B cell (primary cell): ENCODE measurements at regions not wholly inside any gene's neighbourhood (a gene's known extent, or its start where the extent isn't known, plus 50 kb on each side); places are given as distances from the start of the nearest gene placed in this dataset.

Experiments used
- ATAC-seq: fragments of 200-7000 bp; cut with Tn5 transposase; one replicate; pipeline ENCODE4 v1.10.0; 2021; ENCODE audit warnings: low read depth, mild to moderate bottlenecking, moderate number of reproducible peaks, moderate library complexity
- CTCF ChIA-PET: fragments of 350-600 bp; sonication (Branson Sonifier 250); formaldehyde crosslinking; loops from one replicate; lab custom pipeline; 2021; ENCODE audit warnings: antibody characterized with exemption, inconsistent platforms; lab: Charles Lee
- POLR2A ChIA-PET: fragments of 350-600 bp; sonication (Branson Sonifier 250); formaldehyde crosslinking; loops from one replicate; lab custom pipeline; 2021; ENCODE audit warnings: antibody characterized with exemption; lab: Charles Lee
- DNase-seq: peaks from one replicate; pipeline ENCODE4 v3.0.0; 2013
- H2AFZ ChIP-seq: 2 replicates; pipeline ENCODE4 v1.6.1; 2012; ENCODE audit warnings: mild to moderate bottlenecking, low read depth, low read length; ENCODE audit not compliant: insufficient read depth, poor library complexity, severe bottlenecking
- H3K27ac ChIP-seq, 2 donors: 1 replicate in 1 of 2; 2 replicates in 1 of 2; pipeline ENCODE4 v1.5.1; 2012 to 2013; ENCODE audit warnings: low read length in 2 of 2, mild to moderate bottlenecking in 2 of 2, moderate library complexity in 1 of 2
- H3K27me3 ChIP-seq, 4 experiments: fragments of 200-600 bp in 1 of 4; sonication (generic) in 1 of 4; replicated peaks in 1 of 4; 1 replicate in 2 of 4; 2 replicates in 2 of 4; pipeline versions ENCODE4 v1.6.1 to v1.7.0; 2013 to 2016; ENCODE audit warnings: low read length in 3 of 4, mild to moderate bottlenecking in 2 of 4, mixed read lengths in 1 of 4, moderate library complexity in 1 of 4; ENCODE audit not compliant: insufficient read depth in 4 of 4, control insufficient read depth in 3 of 4; ENCODE audit errors: control extremely low read depth in 1 of 4
- H3K36me3 ChIP-seq, 2 experiments: replicated peaks in 1 of 2; 1 replicate in 1 of 2; 2 replicates in 1 of 2; pipeline versions ENCODE4 v1.6.1 to v1.7.1; 2013; ENCODE audit warnings: low read length in 1 of 2; ENCODE audit not compliant: insufficient read depth in 2 of 2, control insufficient read depth in 1 of 2; ENCODE audit errors: control extremely low read depth in 1 of 2, extremely low read depth in 1 of 2
- H3K4me1 ChIP-seq, 2 donors: fragments of 200-600 bp in 1 of 2; sonication (generic) in 1 of 2; 1 replicate in 1 of 2; 2 replicates in 1 of 2; pipeline versions ENCODE4 v1.5.1 to v1.6.1; 2013 to 2017; ENCODE audit warnings: low read length in 2 of 2; ENCODE audit not compliant: control insufficient read depth in 2 of 2, insufficient read depth in 2 of 2
- H3K4me2 ChIP-seq: replicated peaks from 2 replicates; pipeline ENCODE3; 2012; ENCODE audit warnings: mild to moderate bottlenecking, low read depth, low read length; ENCODE audit not compliant: poor library complexity, severe bottlenecking
- H3K4me3 ChIP-seq, 5 experiments: fragments of 200-600 bp in 1 of 5; sonication (generic) in 1 of 5; 1 replicate in 3 of 5; 2 replicates in 2 of 5; pipeline versions ENCODE4 v1.5.1 to v1.7.0; 2011 to 2016; ENCODE audit warnings: low read length in 4 of 5, mild to moderate bottlenecking in 4 of 5, low read depth in 2 of 5, control low read depth in 1 of 5, moderate library complexity in 1 of 5; ENCODE audit not compliant: insufficient read depth in 1 of 5; ENCODE audit errors: control extremely low read depth in 1 of 5, extremely low read depth in 1 of 5
- H3K79me2 ChIP-seq: fragments of 200-600 bp; sonication (generic); one replicate; pipeline ENCODE4 v1.6.0; 2016; ENCODE audit warnings: low read length; ENCODE audit not compliant: control insufficient read depth, insufficient read depth
- H3K9ac ChIP-seq: fragments of 200-600 bp; sonication (generic); 2 replicates; pipeline ENCODE4 v1.6.1; 2017; ENCODE audit warnings: mild to moderate bottlenecking, low read length, moderate library complexity
- H3K9me3 ChIP-seq, 3 donors: one replicate each; pipeline versions ENCODE4 v1.6.1 to v1.7.1; 2013; ENCODE audit warnings: low read length in 2 of 3; ENCODE audit not compliant: control insufficient read depth in 2 of 3, insufficient read depth in 1 of 3; ENCODE audit errors: control extremely low read depth in 1 of 3
- H4K20me1 ChIP-seq: 2 replicates; pipeline ENCODE4 v1.6.0; 2012; ENCODE audit warnings: mild to moderate bottlenecking, low read length; ENCODE audit not compliant: insufficient read depth, control insufficient read depth, poor library complexity, severe bottlenecking
- H3K27ac Mint-ChIP-seq: one replicate; pipeline ENCODE4 v1.8.0; 2021; ENCODE audit warnings: mixed read lengths
- H3K27me3 Mint-ChIP-seq: one replicate; pipeline ENCODE4 v1.8.0; 2021; ENCODE audit warnings: mixed read lengths
- H3K4me1 Mint-ChIP-seq: one replicate; pipeline ENCODE4 v1.8.0; 2021; ENCODE audit warnings: mixed read lengths
- H3K4me3 Mint-ChIP-seq: one replicate; pipeline ENCODE4 v1.8.0; 2021; ENCODE audit warnings: mixed read lengths
- H3K9me3 Mint-ChIP-seq: one replicate; pipeline ENCODE4 v1.8.0; 2022; ENCODE audit warnings: mixed read lengths; ENCODE audit not compliant: insufficient read depth
- CTCF ChIP-seq: fragments of 200-600 bp; IDR thresholded peaks from one replicate; pipeline ENCODE4 v1.8.0; 2022; ENCODE audit warnings: antibody characterized with exemption, mild to moderate bottlenecking
- EZH2 ChIP-seq: IDR thresholded peaks from 2 replicates; pipeline ENCODE4 v1.6.1; 2012; ENCODE audit warnings: borderline replicate concordance, low read depth, mild to moderate bottlenecking, moderate library complexity, low read length; ENCODE audit not compliant: insufficient read depth, poor library complexity, severe bottlenecking
- WGBS: methylation state at CpG from one replicate; pipeline ENCODE4 v1.1.5; 2013; ENCODE audit warnings: missing lambda C conversion rate; ENCODE audit not compliant: insufficient coverage; 5-methylcytosine and 5-hydroxymethylcytosine counted together
- intact Hi-C: fragments of 100-400 bp; cut with micrococcal nuclease; formaldehyde crosslinking; loops from one replicate; pipeline ENCODE4 v1.10.0; 2022

DNA sequence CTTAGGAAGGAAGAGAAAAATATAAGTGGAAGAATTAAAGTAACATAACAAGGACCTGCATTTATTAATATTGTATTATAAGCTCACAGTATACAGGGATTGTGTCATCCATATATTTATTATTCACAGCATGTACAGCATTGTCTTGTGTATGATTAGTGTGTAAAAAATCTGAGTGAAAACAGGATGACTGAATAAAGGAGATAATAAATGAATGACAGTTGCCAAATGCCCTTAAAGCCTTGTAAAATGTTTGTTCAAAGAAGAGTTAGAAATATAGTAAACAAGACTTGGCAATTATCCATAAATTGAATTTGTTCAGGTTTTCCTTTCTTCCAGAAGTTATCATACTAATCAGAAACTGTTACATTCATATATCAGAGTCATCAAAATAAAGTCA, 172.7 kb downstream of the BTC start:
- H3K9ac ChIP-seq, result no peak overlapping the region

DNA sequence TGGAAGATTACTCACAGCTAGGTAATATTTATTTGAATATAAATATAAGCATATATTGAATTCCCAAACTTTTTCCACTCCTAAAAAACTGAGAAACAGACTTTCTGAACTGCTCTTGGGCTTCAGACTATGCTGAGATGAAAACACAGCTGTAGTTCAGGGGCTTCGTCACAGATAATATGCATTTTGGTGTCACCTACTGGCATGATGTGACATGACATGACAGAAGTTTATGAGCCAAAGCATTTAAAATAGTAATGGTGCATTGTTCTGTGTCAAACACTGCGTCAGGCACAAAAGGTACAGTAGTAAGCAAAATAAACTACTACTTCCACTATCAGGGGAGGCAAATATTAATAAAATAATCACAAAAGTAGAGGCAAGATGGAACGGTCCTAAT, 171.3 kb downstream of the BTC start:
- Mint-ChIP-seq H3K4me1 (no peaks in the 10 kb centered on the region), H3K4me3 (no peak overlapping the region), H3K27me3 (peaks cover 10% of the 10 kb centered on the region), H3K9me3 (no peaks in the 10 kb centered on the region), H3K27ac (no peak overlapping the region)
- no peak overlapping the region for H3K4me3 ChIP-seq
- no peak overlapping the region for H3K27ac ChIP-seq
- no peaks in the 10 kb centered on the region for H4K20me1 ChIP-seq
- no peak overlapping the region for H3K4me2 ChIP-seq
- intact Hi-C loops, result loop anchor here (1.0 kb wide), 1 partner anchor 246 kb away; no protein-coding TSS in a partner anchor
- ChIA-PET CTCF (interaction anchor here (0.9 to 4.2 kb wide), 7 partner anchors 13 to 394 kb away, joined by 3 to 48 read pairs (median 6); no protein-coding TSS in a partner anchor), POLR2A (no interaction called here)
- ATAC-seq, result no peak
- H3K27me3 ChIP-seq, result no peaks in the 10 kb centered on the region
- H2AFZ ChIP-seq, result no peak overlapping the region
- no peaks in the 10 kb centered on the region for H3K36me3 ChIP-seq
- no peaks in the 10 kb centered on the region for H3K9me3 ChIP-seq
- H3K9ac ChIP-seq, result no peak overlapping the region
- no peaks in the 10 kb centered on the region for H3K4me1 ChIP-seq
- peak; percentile 39 for DNase-seq
- TF ChIP-seq EZH2 (no peak), CTCF (peak; percentile 59)
- no peaks in the 10 kb centered on the region for H3K79me2 ChIP-seq
- WGBS, result 13% methylated on average over 1 of the region's 3 CpGs

More for the DNA sequence above, 172.7 kb downstream of the BTC start:
- ChIA-PET POLR2A (no interaction called here), CTCF (interaction anchor here (0.8 to 4.2 kb wide), 2 partner anchors 94 to 244 kb away, joined by 3 to 48 read pairs; no protein-coding TSS in a partner anchor)
- H3K4me1 Mint-ChIP-seq, result no peaks in the 10 kb centered on the region
- Histone ChIP-seq H3K4me2 (no peak overlapping the region), H2AFZ (no peak overlapping the region), H3K4me3 (no peak overlapping the region), H3K4me1 (no peaks in the 10 kb centered on the region), H3K27me3 (no peaks in the 10 kb centered on the region), H3K9me3 (no peaks in the 10 kb centered on the region), H3K27ac (no peak overlapping the region), H3K36me3 (no peaks in the 10 kb centered on the region), H4K20me1 (no peaks in the 10 kb centered on the region), H3K79me2 (no peaks in the 10 kb centered on the region)
- no peak overlapping the region for H3K27ac Mint-ChIP-seq
- H3K9me3 Mint-ChIP-seq, result no peaks in the 10 kb centered on the region
- TF ChIP-seq EZH2 (no peak), CTCF (no peak)
- ATAC-seq (no peak), DNase-seq (no peak)
- H3K27me3 Mint-ChIP-seq, result peaks cover 10% of the 10 kb centered on the region
- H3K4me3 Mint-ChIP-seq, result no peak overlapping the region
- intact Hi-C loops, result no loop called here
